ENCODE measurements at regions not wholly inside any gene's neighbourhood (a gene's known extent, or its start where the extent isn't known, plus 50 kb on each side); places are given as distances from the start of the nearest gene placed in this dataset.

DNA sequence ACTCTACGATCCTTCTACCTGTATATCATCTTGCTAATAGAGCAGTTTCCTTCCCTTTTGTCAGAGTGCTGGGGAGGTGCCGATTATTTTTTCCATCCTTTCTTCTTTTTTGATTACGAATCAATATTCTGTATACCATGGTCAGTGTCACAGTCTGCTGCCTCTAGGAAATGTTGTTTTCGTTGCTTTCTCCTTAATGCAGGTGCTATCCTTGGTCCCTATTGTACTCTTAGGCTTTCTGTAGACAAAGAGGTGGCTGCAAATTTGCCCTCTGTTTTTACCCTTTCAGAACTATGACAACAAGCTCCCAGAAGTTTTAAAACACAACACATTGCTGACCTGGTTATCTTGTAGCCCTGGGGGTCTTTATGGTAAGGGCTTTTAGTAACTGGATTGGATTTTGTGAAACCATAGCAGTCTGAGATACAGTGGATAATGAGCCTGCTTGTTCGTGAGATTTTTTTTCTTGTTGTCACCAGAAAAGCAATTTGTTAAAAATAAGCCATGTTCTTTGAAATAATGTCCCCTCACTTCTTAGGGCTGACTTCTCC is 430.3 kb upstream of the TPM1 start:
- no peak for TF ChIP-seq POLR2AphosphoS5 (IDR thresholded peaks at IDR 0.05)
- TF ChIP-seq, protein P1, sequence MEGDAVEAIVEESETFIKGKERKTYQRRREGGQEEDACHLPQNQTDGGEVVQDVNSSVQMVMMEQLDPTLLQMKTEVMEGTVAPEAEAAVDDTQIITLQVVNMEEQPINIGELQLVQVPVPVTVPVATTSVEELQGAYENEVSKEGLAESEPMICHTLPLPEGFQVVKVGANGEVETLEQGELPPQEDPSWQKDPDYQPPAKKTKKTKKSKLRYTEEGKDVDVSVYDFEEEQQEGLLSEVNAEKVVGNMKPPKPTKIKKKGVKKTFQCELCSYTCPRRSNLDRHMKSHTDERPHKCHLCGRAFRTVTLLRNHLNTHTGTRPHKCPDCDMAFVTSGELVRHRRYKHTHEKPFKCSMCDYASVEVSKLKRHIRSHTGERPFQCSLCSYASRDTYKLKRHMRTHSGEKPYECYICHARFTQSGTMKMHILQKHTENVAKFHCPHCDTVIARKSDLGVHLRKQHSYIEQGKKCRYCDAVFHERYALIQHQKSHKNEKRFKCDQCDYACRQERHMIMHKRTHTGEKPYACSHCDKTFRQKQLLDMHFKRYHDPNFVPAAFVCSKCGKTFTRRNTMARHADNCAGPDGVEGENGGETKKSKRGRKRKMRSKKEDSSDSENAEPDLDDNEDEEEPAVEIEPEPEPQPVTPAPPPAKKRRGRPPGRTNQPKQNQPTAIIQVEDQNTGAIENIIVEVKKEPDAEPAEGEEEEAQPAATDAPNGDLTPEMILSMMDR (IDR thresholded peaks at IDR 0.05; ENCODE audit: poor library complexity, severe bottlenecking) = no peak
- TF ChIP-seq, protein P2, sequence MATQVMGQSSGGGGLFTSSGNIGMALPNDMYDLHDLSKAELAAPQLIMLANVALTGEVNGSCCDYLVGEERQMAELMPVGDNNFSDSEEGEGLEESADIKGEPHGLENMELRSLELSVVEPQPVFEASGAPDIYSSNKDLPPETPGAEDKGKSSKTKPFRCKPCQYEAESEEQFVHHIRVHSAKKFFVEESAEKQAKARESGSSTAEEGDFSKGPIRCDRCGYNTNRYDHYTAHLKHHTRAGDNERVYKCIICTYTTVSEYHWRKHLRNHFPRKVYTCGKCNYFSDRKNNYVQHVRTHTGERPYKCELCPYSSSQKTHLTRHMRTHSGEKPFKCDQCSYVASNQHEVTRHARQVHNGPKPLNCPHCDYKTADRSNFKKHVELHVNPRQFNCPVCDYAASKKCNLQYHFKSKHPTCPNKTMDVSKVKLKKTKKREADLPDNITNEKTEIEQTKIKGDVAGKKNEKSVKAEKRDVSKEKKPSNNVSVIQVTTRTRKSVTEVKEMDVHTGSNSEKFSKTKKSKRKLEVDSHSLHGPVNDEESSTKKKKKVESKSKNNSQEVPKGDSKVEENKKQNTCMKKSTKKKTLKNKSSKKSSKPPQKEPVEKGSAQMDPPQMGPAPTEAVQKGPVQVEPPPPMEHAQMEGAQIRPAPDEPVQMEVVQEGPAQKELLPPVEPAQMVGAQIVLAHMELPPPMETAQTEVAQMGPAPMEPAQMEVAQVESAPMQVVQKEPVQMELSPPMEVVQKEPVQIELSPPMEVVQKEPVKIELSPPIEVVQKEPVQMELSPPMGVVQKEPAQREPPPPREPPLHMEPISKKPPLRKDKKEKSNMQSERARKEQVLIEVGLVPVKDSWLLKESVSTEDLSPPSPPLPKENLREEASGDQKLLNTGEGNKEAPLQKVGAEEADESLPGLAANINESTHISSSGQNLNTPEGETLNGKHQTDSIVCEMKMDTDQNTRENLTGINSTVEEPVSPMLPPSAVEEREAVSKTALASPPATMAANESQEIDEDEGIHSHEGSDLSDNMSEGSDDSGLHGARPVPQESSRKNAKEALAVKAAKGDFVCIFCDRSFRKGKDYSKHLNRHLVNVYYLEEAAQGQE (IDR thresholded peaks at IDR 0.05; ENCODE audit: borderline replicate concordance) = no peak
- TF ChIP-seq EZH2 (IDR thresholded peaks at IDR 0.05; ENCODE audit: borderline replicate concordance, insufficient read depth, low read length, poor library complexity, severe bottlenecking) = no peak
